ENCODE measurements at regions not wholly inside any gene's neighbourhood (a gene's known extent, or its start where the extent isn't known, plus 50 kb on each side); places are given as distances from the start of the nearest gene placed in this dataset.
"Not testable (repeated sequence)": the region's sequence is repeated elsewhere in the genome, so short reads cannot be mapped to it uniquely, and the experiment has no call there.

DNA sequence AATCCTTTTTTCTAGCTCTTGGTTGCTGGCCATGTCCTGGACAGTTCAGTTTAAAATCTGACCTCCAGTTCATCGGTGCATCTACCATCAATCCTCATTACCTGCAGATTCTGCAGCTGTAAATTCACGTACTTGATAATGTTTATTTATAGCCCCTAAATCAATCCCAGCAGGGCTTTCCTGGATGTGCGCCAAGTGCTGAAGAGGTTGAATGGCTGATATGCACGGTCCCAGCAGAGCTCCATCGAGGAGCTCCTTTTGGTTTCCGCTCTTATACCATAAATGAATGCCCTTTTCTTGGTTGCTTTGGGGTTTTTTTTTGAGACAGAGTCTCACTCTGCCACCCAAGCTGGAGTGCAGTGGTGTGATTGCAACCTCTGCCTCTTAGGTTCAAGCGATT, 91.2 kb upstream of the CCZ1B start:
- Histone ChIP-seq H3K27ac (ENCODE audit: control insufficient read depth, insufficient read depth, low read length) (no peak overlapping the region), H3K9me3 (ENCODE audit: control insufficient read depth, low read depth, low read length) (no peaks in the 10 kb centered on the region), H3K4me3 (ENCODE audit: control insufficient read depth in 2 of 3, extremely low read depth in 1 of 3, insufficient read depth in 2 of 3, low read depth in 1 of 3, low read length in 3 of 3) (no peak overlapping the region), H3K36me3 (ENCODE audit: control insufficient read depth in 2 of 2, extremely low read depth in 1 of 2, insufficient read depth in 2 of 2, low read length in 2 of 2) (no peaks in the 10 kb centered on the region), H3K4me2 (ENCODE audit: control insufficient read depth, extremely low read depth, insufficient read depth, low read depth, low read length) (no peak overlapping the region), H4K20me1 (ENCODE audit: control insufficient read depth, extremely low read depth, insufficient read depth, low read length) (no peaks in the 10 kb centered on the region), H3K79me2 (ENCODE audit: control insufficient read depth, insufficient read depth, low read length) (no peaks in the 10 kb centered on the region), H2AFZ (ENCODE audit: control insufficient read depth, low read length) (no peak overlapping the region), H3K9me1 (ENCODE audit: control insufficient read depth, extremely low read depth, insufficient read depth, low read length) (no peaks in the 10 kb centered on the region), H3K4me1 (ENCODE audit: control insufficient read depth, extremely low read depth, insufficient read depth, low read length) (no peaks in the 10 kb centered on the region), H3K9ac (ENCODE audit: control insufficient read depth, extremely low read depth, insufficient read depth, low read length) (no peak overlapping the region), H3K27me3 (ENCODE audit: control insufficient read depth, extremely low read depth, insufficient read depth, low read length) (no peaks in the 10 kb centered on the region)
- FAIRE-seq (no peak), DNase-seq (ENCODE audit: low read depth, low spot score) (no peak)
- dilution Hi-C loops (cut with MboI; ENCODE audit: extremely low pct_ligation_motif_present, low sequenced_read_pairs), result no loop called here
- TF ChIP-seq EZH2 (IDR thresholded peaks at IDR 0.05; ENCODE audit: low read length), result no peak
- TF ChIP-seq, protein P1, sequence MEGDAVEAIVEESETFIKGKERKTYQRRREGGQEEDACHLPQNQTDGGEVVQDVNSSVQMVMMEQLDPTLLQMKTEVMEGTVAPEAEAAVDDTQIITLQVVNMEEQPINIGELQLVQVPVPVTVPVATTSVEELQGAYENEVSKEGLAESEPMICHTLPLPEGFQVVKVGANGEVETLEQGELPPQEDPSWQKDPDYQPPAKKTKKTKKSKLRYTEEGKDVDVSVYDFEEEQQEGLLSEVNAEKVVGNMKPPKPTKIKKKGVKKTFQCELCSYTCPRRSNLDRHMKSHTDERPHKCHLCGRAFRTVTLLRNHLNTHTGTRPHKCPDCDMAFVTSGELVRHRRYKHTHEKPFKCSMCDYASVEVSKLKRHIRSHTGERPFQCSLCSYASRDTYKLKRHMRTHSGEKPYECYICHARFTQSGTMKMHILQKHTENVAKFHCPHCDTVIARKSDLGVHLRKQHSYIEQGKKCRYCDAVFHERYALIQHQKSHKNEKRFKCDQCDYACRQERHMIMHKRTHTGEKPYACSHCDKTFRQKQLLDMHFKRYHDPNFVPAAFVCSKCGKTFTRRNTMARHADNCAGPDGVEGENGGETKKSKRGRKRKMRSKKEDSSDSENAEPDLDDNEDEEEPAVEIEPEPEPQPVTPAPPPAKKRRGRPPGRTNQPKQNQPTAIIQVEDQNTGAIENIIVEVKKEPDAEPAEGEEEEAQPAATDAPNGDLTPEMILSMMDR (optimal IDR thresholded peaks at IDR 0.05 in 1 of 3, IDR thresholded peaks at IDR 0.05 in 1 of 3, conservative IDR thresholded peaks at IDR 0.05 in 1 of 3; ENCODE audit: extremely low read depth in 1 of 3, insufficient read depth in 2 of 3, low read length in 3 of 3), result no peak

DNA sequence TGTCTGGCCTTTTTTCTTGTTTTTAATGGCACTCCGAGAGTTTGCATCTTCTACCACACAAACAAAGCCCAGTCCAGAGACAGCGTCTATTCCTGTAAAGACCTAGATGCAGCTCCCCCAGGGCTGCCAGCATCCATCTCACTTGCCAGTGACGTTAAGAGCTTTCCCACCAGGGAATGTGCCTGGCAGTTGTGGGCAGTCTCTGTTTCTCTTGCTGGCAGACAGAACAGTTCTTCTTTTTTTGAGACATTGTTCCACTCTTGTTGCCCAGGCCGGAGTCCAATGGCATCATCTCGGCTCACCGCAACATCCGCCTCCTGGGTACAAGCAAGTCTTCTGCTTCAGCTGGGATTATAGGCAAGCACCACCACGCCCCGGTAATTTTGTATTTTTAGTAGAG, 93.1 kb upstream of the CCZ1B start:
- H3K9ac ChIP-seq (ENCODE audit: control insufficient read depth, extremely low read depth, insufficient read depth, low read length); H2AFZ ChIP-seq (ENCODE audit: control insufficient read depth, low read length); DNase-seq (ENCODE audit: low read depth, low spot score); H3K4me2 ChIP-seq (ENCODE audit: control insufficient read depth, extremely low read depth, insufficient read depth, low read depth, low read length); dilution Hi-C loops (cut with MboI; ENCODE audit: extremely low pct_ligation_motif_present, low sequenced_read_pairs); H3K79me2 ChIP-seq (ENCODE audit: control insufficient read depth, insufficient read depth, low read length); H3K4me1 ChIP-seq (ENCODE audit: control insufficient read depth, extremely low read depth, insufficient read depth, low read length); H3K9me3 ChIP-seq (ENCODE audit: control insufficient read depth, low read depth, low read length); FAIRE-seq; H3K27me3 ChIP-seq (ENCODE audit: control insufficient read depth, extremely low read depth, insufficient read depth, low read length); H3K4me3 ChIP-seq (ENCODE audit: control insufficient read depth in 2 of 3, extremely low read depth in 1 of 3, insufficient read depth in 2 of 3, low read depth in 1 of 3, low read length in 3 of 3); H3K36me3 ChIP-seq (ENCODE audit: control insufficient read depth in 2 of 2, extremely low read depth in 1 of 2, insufficient read depth in 2 of 2, low read length in 2 of 2); H4K20me1 ChIP-seq (ENCODE audit: control insufficient read depth, extremely low read depth, insufficient read depth, low read length); H3K27ac ChIP-seq (ENCODE audit: control insufficient read depth, insufficient read depth, low read length); H3K9me1 ChIP-seq (ENCODE audit: control insufficient read depth, extremely low read depth, insufficient read depth, low read length): not testable (repeated sequence)

DNA sequence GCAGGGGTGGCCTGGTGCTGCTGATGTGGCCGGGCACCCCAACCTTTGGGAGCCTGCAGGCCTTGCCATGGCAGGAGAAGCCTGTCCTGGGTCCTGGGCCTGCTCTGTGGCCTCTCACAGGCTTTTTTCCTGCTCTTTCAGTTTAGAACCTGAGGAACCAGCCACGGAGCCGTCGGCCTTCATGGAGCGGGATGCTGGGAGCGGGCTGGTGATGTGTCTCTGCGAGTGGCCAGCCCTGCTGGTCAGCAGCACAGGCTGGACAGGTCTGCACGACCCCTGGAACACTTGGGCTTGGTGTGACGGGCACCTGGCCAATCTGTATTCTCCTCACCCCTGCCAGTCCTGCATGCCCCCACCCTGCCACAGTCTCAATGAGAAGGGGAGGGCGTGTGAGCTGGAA, 98.4 kb upstream of the CCZ1B start:
- DNase-seq (ENCODE audit: low read depth, low spot score); H3K4me2 ChIP-seq (ENCODE audit: control insufficient read depth, extremely low read depth, insufficient read depth, low read depth, low read length); H3K4me1 ChIP-seq (ENCODE audit: control insufficient read depth, extremely low read depth, insufficient read depth, low read length); H3K27ac ChIP-seq (ENCODE audit: control insufficient read depth, insufficient read depth, low read length); H3K79me2 ChIP-seq (ENCODE audit: control insufficient read depth, insufficient read depth, low read length); FAIRE-seq; H3K9me1 ChIP-seq (ENCODE audit: control insufficient read depth, extremely low read depth, insufficient read depth, low read length); H4K20me1 ChIP-seq (ENCODE audit: control insufficient read depth, extremely low read depth, insufficient read depth, low read length); dilution Hi-C loops (cut with MboI; ENCODE audit: extremely low pct_ligation_motif_present, low sequenced_read_pairs); H3K9ac ChIP-seq (ENCODE audit: control insufficient read depth, extremely low read depth, insufficient read depth, low read length); H3K36me3 ChIP-seq (ENCODE audit: control insufficient read depth in 2 of 2, extremely low read depth in 1 of 2, insufficient read depth in 2 of 2, low read length in 2 of 2); H3K9me3 ChIP-seq (ENCODE audit: control insufficient read depth, low read depth, low read length); H3K27me3 ChIP-seq (ENCODE audit: control insufficient read depth, extremely low read depth, insufficient read depth, low read length); H2AFZ ChIP-seq (ENCODE audit: control insufficient read depth, low read length); H3K4me3 ChIP-seq (ENCODE audit: control insufficient read depth in 2 of 3, extremely low read depth in 1 of 3, insufficient read depth in 2 of 3, low read depth in 1 of 3, low read length in 3 of 3): not testable (repeated sequence)

GRCh38 chr7:6926193-6927174, 100.4 kb upstream of the CCZ1B start:
- H3K9ac ChIP-seq (ENCODE audit: control insufficient read depth, extremely low read depth, insufficient read depth, low read length); H3K79me2 ChIP-seq (ENCODE audit: control insufficient read depth, insufficient read depth, low read length); H3K36me3 ChIP-seq (ENCODE audit: control insufficient read depth in 2 of 2, extremely low read depth in 1 of 2, insufficient read depth in 2 of 2, low read length in 2 of 2); H3K4me3 ChIP-seq (ENCODE audit: control insufficient read depth in 2 of 3, extremely low read depth in 1 of 3, insufficient read depth in 2 of 3, low read depth in 1 of 3, low read length in 3 of 3); H4K20me1 ChIP-seq (ENCODE audit: control insufficient read depth, extremely low read depth, insufficient read depth, low read length); FAIRE-seq; H3K4me2 ChIP-seq (ENCODE audit: control insufficient read depth, extremely low read depth, insufficient read depth, low read depth, low read length); H3K27ac ChIP-seq (ENCODE audit: control insufficient read depth, insufficient read depth, low read length); DNase-seq (ENCODE audit: low read depth, low spot score); H3K9me1 ChIP-seq (ENCODE audit: control insufficient read depth, extremely low read depth, insufficient read depth, low read length); H3K9me3 ChIP-seq (ENCODE audit: control insufficient read depth, low read depth, low read length); dilution Hi-C loops (cut with MboI; ENCODE audit: extremely low pct_ligation_motif_present, low sequenced_read_pairs); H3K27me3 ChIP-seq (ENCODE audit: control insufficient read depth, extremely low read depth, insufficient read depth, low read length); H2AFZ ChIP-seq (ENCODE audit: control insufficient read depth, low read length); H3K4me1 ChIP-seq (ENCODE audit: control insufficient read depth, extremely low read depth, insufficient read depth, low read length): not testable (repeated sequence)
